ENCODE measurements at regions not wholly inside any gene's neighbourhood (a gene's known extent, or its start where the extent isn't known, plus 50 kb on each side); places are given as distances from the start of the nearest gene placed in this dataset.
A peak's percentile ranks its signal among the peaks of the same experiment; 100 is the strongest.

DNA sequence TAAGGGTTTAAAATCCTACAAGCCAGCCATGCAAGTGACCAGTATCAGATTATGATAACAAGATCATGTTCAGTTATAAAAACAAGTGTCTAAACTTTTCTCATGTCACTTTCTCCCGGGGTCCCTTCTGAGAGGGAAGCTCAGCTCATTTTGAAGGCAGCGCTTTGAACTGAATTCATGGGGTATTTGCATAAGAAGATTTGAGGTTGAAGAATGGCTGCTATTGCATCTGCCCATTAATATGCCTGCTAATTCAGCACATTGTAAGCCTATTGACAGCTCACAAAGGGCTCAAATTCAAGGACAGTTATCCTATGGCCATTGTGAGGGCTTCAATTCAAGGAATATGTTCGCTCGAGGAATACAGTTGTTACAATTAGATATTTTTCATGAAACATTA is 290.2 kb upstream of the IRX3 start:
- DNase-seq (ENCODE audit: low spot score) = no peak

DNA sequence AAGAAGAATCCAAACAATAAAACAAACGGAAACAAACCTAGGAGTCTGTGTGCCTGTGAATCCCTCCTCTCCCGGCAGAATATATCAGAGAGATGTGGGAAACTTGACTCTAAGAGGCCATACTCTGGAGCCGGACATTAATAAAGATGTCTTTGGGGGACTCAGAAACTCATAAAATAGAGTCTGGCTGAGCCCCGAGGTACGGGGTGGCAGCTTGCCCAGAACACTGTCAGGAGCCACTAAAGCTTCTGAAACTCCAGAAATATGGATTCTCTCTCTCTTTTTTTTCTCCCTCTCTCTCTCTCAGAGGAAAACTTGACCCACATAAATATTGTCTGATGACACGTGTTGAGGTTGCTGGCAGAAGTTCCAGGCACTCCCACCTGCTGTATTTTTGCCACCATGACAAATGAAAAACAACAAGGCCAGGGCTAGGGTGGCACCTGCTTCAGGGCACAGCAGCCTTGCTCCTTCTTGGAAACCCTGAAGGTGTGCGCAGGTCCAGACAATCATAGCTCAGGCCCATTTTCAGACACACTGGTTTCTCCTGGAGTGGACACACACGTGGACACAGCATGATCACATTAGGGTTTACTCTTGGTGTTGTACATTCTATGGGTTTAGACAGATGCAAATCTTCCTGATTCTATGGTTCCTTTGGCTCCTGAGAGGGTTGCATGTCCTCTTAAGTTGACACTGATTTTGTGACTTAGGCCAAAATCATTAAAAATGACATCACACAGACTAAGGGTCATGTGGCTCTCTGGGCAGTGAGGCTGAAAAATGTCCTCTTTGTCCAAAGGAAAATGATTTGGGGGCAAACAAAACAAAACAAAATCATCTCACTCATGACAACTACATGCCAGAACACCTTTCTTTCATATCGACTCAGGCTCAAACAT is 282.6 kb upstream of the IRX3 start:
- no peak for DNase-seq (ENCODE audit: low spot score)

DNA sequence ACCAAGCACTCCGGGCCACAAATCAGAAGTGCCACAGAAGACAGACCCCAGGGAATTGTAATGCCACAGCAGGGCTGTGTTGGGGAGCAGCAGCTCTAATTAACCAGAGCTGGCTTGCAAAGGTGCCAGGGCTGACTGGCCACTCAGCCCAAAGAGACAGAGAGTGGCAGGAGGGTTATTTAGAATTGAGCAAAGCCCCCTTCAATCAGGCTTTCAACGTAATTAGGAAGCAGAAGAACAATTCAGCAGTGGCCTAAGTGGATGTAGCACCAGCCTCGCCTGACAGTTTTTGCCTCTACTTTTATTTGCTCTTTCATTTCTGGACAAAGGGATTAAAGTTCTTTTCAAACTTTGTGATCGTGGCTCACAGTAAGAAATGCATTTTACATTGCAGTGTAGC is 278.3 kb upstream of the IRX3 start:
- DNase-seq (ENCODE audit: low spot score) = no peak

DNA sequence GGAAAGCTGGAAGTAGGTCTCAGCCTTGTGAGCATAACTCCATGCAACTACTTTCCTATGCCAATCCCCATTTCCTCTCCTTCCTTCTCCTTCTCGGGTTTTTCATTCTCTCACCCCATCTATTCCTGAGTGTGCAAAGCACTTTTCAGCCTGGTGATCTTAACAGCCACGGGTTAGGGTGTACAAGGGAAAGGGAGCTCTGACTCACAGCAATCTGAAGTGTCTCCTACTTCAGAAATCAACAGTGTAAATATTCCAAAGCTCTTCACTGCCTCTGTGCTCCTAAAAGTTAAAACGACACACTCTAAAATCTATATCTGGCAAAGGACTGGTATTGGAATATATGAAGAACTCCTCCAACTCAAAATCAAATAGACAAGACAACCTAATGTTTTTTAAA is 268.0 kb upstream of the IRX3 start:
- DNase-seq (ENCODE audit: low spot score) = no peak

DNA sequence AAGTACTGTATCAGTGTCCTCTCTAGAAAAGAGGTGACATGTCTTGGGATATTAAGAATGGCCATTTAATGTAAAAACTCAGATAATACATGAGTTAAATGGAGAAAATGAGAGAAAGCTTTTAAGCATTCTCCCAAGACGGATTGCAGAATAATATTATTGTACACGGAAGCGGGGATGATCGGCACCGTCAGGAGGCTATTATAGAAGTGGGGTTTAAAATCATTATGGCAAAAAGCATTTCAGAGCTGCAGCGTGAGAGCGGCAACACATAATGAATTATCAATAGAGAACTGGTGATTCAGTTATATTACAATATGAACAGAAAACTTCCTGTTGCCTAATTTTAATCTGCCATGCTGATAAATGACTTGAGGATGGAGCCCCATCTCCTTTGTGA is 261.7 kb upstream of the IRX3 start:
- no peak for DNase-seq (ENCODE audit: low spot score)

DNA sequence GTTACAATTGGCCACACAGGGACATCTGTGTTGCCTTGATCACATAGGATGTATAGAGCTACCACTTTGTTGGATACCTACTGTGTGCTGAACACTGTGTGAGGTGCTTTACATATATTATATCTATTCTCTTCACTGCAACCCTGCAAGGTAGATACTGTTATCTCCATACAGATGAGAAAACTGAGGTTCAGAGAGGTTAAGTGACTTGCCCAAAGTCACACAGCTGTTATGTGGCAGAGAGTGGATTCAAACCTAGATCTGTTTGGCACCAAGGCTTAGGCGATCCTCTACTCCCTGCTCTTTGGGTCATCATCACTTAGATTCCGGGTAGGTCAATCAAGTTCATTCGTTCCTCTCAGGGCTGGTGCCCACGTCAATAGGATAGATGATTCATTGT is 260.5 kb upstream of the IRX3 start:
- no peak for DNase-seq (ENCODE audit: low spot score)

DNA sequence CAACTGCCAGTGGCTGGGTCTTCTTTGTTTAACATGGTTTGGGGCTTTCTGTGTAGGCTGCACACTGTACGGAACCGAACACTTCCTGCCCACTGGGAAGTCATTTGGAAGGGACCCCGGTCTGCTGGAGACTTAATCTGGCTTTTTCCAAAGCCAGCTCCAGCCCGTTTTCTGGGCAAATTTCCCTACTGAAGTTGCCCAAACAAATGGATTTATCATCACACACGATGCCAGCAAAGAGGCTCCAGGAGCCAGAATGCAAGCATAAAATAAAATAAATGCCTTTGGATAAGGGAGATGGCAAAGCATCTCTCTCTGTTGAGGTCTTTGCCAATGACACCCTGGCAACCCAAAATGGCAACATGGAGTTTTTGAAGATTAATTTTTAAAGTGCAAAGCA is 259.9 kb upstream of the IRX3 start:
- DNase-seq (ENCODE audit: low spot score) = peak; percentile 0

DNA sequence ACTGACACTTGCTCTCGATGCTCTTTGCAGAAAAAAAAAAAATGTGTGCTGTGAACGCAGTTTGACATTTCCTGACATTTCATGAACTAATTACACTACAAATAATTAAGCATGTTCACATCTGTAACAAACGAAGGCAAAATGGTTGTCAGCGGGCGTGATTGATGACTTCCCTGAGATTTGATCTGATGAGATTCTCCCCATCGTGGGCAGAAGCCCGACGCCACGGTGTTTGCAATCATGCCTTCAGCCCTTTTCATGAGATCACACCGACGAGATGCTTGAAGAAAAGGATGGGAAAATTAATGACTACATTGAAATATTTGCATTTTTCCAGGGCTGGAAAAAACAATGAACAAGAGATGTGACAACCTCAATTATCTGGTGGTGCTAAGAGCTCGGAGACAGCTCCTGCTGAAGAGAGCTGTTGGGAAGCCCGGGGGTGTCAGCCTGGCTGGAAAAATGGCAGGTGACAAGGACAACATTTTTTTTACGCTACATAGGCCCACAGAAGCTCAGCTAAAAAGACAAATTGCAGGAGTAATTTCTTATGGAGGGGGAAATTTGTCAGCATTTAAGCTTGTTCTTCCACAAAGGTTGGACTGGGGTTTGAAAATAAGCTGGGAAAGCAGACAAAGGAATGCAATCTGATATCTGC is 259.4 kb upstream of the IRX3 start:
- DNase-seq (ENCODE audit: low spot score) = no peak

DNA sequence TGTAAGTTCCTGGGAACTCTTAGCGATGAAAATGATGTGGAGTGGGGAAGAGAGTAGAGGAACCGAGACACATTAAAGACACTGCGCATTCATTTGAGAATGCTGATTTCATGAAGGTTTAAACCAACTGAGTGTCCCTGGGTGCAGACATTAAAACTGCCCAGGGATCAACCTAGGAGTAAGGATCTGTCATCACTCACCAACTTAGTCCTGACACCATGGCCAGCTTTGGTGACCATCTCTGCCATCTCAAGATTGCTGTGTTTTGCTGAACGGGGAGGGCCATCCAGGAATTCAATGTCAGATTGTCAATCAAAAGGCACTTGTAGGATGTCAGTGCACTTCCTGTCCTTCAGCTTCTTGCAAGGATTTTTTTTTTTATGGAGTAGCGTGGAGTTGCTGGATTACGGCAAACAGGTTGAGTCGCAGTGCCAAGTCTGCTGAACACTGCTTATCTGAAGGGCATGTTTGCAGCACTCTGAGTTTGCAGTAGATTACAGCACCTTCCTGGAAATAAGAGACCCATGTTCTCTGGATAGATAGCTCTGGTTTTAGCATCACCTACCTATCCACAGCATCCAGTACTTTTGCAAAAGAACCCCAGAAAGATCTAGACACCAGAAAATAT is 258.1 kb upstream of the IRX3 start:
- no peak for DNase-seq (ENCODE audit: low spot score)

DNA sequence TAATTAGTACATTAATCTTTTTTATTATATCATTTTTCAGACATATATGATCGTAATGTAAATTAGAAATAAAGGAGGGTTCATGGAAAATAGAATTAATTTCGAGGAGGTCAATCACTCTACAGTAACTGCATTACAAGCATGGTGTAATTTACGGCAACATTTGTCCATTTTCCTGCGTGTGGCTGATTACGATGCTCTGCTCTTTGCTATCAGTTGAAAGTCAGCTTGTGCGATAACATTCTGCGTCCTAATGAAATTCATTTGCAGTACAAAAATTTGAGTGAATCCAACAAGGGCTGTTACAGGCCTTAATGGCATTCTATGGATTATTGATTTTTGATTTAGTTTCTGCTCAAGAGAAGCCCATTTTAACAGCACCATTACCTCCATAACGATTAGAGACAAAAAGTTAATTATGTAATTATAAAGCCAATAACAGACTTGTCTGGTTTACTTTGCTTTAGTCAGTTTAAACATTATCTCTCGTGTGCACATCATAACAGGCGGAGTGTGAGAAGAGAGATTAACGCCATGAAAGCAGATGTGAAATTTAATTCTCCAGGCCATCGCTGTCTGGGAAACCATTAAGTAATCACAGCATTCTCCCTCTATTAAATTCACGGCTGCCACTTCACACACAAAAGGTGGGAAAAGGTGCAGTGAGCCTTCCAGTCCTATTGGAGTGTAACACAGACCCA is 256.4 kb upstream of the IRX3 start:
- no peak for DNase-seq (ENCODE audit: low spot score)

DNA sequence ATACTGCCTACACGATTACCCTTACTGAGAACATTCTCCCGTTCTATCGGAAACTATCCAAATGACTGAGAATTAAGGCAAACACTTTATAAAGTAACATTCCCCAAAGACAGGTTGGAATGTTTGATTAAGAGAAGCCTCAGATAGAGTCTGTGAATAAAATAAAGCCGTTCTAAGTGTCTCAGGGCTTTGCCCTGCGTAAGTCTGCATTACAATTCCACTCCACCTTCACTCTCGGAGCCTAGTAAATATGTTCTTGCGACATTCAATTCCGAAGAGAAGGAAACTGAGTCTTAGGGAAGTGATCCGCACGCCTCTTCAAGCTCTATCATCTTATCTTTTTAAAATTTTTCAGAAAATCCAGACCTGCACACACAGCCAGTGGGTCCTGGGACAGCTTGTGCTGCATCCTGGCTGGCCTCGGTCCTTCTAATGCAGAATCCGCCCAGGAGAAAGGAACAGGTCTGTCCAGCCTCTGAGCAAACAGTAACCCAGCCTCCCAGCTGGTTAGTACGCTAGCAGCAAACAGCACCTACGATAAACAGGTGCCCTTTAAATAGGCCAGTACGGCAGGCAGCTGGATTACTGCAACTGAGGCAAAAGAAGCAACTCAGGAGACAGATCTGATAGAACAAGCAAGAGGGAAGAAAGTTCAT is 254.1 kb upstream of the IRX3 start:
- no peak for DNase-seq (ENCODE audit: low spot score)

DNA sequence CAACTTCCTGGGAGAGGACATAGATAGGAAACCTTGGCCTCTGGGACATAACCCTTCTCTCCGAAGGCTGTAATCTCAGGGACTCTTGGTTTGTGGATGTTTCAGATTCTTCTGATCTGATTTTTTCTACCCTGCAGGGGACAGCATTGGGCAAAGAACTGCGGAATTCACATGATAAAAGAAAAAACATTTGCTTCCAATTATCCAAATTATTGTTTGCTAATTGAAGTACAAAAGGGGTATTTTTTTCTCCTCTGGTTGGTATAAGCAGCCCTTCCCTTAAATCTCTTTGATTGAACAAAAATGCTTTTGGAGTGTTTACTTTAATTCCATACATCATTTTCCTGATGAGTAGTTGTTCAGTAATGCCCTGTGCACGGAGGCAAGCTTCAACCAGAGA is 251.7 kb upstream of the IRX3 start:
- no peak for DNase-seq (ENCODE audit: low spot score)

DNA sequence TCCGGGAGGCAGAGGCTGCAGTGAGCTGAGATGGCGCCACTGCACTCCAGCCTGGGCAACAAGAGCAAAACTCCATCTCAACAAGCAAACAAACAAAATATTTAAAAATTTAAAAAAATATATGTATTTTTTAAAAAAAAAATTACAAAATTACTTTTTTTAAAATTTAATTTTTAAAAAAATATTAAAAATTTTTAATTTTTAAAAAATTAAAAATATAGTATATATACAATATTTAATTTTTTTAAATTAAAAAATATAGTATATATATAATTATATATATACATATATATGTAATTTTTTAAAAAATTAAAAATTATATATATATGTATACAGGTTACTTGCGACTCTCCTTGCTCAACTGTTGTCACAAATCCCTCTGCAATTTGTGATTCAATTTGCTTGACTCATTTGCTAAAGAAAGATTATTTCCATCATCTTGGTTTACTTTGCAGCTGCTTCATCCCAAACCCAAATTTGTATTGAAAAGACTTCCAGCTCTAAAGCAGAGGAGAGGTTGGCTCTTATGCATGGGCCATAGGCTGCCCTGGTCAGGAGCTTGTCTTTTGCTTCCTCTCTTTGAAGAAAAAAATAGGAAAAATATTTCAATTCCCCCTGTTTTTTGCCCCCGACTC is 247.4 kb upstream of the IRX3 start:
- DNase-seq (ENCODE audit: low spot score) = no peak

DNA sequence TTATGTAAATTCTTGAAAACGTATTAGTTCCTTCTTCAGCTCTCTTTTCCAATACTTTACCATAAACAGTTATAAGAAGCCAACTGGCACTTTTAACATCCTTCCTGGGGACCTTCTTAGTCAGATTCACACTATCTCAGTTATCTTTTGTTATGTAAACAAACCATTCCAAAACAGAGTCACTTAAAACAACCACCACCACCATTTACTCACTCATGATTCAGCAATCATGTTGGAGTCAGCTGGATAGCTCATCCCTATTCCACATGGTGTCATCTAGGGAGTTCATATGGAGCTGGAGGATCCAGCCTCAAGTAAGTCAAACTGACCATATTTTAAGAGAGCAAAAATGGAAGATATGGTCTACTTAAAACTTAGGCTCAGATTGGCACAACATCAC is 240.3 kb upstream of the IRX3 start:
- no peak for DNase-seq (ENCODE audit: low spot score)

DNA sequence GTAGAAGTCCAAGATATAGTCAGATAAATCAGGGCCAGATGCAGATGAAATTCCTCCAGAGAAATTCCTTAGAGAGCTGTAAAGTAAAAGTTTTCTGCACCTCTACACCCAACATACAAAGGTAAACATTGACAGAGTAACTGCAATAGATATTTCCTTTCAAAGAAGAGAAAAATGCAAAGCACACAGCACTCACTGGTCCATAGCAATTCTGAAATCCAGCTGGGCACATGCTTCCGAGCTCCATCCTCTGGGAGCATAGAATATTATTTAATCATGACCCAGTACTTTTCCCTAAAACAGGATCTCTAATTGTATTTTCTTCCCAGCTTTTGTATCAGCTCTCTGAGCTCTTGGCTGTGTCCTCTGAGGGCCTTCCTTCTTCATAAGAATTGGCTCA is 239.5 kb upstream of the IRX3 start:
- no peak for DNase-seq (ENCODE audit: low spot score)

DNA sequence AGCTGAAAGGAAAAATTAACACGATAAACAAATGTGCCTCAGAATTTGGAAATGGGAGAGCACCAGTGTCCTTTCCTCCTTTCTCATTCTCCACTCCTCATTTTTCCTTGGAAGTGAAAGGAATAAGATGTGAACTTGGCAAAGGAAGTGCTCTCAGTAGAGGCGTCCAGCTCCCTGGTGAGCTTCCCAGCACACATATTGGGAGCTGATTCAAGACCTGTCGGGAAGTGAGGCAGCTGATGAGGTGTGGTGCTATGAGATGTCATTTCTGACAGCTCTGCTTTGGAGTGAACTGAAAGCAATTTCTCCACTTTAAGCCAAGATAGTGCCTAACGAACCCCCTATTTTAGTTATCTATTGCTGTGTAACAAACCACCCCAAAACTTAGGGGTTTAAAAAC is 238.5 kb upstream of the IRX3 start:
- DNase-seq (ENCODE audit: low spot score) = no peak

DNA sequence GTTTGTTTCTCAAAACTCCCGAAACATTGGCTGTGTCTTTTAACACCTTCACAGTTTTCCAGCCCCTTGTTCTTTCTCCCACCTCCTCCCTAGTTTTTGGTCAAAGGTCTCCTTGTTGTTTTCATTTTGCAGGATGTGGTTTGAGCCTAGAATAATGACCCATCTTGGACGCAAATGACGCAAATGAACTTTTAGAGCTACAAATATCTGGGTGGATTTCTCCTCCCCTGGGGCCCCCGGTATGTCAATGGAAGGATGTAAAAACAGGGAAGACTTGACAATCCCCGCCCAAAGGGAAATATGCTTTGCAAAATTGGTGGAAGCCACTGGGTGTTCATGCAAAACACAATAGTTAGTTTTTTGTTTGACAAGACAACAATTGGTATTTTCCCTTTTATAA is 236.0 kb upstream of the IRX3 start:
- DNase-seq (ENCODE audit: low spot score) = no peak

DNA sequence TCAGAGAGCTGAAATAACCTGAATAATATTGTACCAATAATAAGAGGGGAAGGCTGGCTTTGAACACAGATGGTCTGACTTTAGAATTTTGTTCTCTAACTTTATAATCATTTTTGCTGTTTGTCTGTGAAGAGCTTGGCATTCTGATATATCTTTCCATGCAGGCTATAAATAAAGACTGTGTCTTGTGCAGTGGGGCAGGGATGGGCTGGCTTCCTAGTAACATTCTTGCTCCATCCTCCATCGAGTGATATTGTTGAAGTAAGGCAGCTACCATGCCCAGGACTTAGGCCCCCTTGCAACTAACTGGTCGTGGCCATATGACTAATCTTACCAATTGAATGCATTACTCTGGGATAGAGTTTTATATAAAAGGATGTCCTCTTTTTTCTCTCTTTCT is 234.7 kb upstream of the IRX3 start:
- no peak for DNase-seq (ENCODE audit: low spot score)

DNA sequence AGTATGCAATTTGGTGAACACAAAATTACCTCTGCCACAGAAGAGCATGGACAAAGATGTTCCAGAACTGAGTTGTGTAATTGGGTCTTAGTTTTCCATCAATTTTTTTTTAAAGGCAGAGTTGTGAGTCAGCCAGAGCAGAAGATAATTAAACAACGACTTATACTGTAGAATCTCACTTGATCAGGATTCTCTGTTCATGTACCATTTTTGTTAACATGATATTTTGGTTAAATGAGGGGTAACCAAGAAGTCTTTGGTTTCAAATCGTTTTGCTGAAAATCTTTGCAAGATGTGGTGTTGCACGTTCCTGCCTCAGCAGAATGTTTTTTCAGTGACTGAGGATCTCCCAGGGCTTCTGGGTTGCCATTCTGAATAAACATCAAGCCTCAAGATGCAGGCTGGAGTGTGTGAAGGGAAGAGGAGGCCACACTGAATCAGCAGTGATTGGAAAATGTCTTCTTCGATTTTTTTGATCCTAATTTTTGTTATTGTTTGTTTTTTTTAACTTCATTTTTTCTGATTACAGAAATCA is 232.6 kb upstream of the IRX3 start:
- no peak for DNase-seq (ENCODE audit: low spot score)

DNA sequence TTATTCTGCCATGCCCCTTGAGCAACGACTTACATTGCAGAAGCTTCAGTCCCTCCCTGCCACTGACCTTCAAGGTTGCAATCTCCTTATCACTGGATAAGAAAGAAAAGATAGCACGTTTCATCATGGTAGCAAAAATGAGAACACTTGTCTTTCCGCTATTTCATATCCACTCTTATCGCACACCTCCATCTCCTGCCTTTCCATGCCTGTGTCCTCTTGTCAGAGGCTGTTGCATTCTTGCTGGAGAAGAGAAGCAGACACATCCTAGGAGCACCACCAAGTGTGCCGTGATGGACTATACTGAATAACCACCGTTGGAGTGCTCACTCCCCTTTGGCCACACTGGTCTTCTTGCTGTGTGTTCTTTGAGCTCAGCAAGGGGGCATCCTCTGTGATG is 230.6 kb upstream of the IRX3 start:
- DNase-seq (ENCODE audit: low spot score) = no peak

DNA sequence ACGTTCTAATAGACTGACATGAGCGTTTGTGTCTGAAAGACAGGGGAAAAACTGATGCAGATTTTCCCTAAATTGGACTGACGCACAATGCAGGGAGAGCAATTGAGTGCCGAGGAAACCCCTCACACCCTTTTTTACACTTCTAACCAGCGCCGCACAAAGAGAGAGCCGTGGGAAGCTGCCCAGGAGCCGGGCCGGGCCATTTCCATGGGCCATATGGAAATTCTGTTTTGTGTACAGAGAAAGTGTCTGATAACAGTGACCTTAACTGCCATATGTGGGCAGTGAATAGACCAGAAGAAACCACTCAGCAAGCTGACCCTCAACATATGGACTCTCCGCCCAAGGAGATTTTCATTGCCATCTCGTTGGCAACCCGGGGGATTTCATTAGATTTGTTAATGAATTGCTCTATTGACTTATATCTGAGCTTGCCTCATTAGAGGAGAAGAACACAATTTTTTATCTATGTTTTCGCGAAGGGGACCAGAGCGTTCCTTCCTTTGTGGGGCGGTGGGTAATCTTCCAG is 225.9 kb upstream of the IRX3 start:
- DNase-seq (ENCODE audit: low spot score) = no peak

Measured in globus pallidus (tissue), 1 donor.